Mesenchymal stem cell (in vitro differentiated cells and primary cell): ENCODE measurements at regions not wholly inside any gene's neighbourhood (a gene's known extent, or its start where the extent isn't known, plus 50 kb on each side); places are given as distances from the start of the nearest gene placed in this dataset.
"Not testable (repeated sequence)": the region's sequence is repeated elsewhere in the genome, so short reads cannot be mapped to it uniquely, and the experiment has no call there.

Experiments
- DNase-seq: peaks from one replicate; pipeline ENCODE4 v3.0.0-alpha.2; 2013
- H2AFZ ChIP-seq: one replicate; pipeline ENCODE4 v1.6.1; 2013; ENCODE audit warnings: low read depth, mild to moderate bottlenecking, control low read depth, inconsistent platforms, low read length, moderate library complexity
- H2AK5ac ChIP-seq: 2 replicates; pipeline ENCODE4 v1.6.1; 2013; ENCODE audit warnings: low read length, moderate library complexity, mild to moderate bottlenecking, inconsistent platforms; ENCODE audit not compliant: severe bottlenecking
- H2BK120ac ChIP-seq: one replicate; pipeline ENCODE4 v1.6.1; 2013; ENCODE audit warnings: low read depth, mild to moderate bottlenecking, inconsistent platforms, low read length, moderate library complexity
- H2BK12ac ChIP-seq, 2 experiments: one replicate each; pipeline ENCODE4 v1.6.1; 2013; ENCODE audit warnings: inconsistent platforms in 2 of 2, low read length in 2 of 2, mild to moderate bottlenecking in 2 of 2, moderate library complexity in 2 of 2, control low read depth in 1 of 2
- H2BK15ac ChIP-seq: one replicate; pipeline ENCODE4 v1.6.1; 2013; ENCODE audit warnings: mild to moderate bottlenecking, low read depth, inconsistent platforms; ENCODE audit not compliant: poor library complexity, severe bottlenecking
- H2BK5ac ChIP-seq: 2 replicates; pipeline ENCODE4 v1.6.1; 2013; ENCODE audit warnings: low read depth, mild to moderate bottlenecking, low read length, control low read depth, inconsistent platforms; ENCODE audit not compliant: poor library complexity, severe bottlenecking
- H3K14ac ChIP-seq, 2 experiments: one replicate each; pipeline ENCODE4 v1.6.1; 2013; ENCODE audit warnings: inconsistent platforms in 2 of 2, low read length in 2 of 2, control low read depth in 1 of 2, mild to moderate bottlenecking in 1 of 2, moderate library complexity in 1 of 2
- H3K18ac ChIP-seq, 2 experiments: one replicate each; pipeline ENCODE4 v1.6.1; 2013; ENCODE audit warnings: inconsistent platforms in 2 of 2, low read length in 2 of 2, control low read depth in 1 of 2, low read depth in 1 of 2, mild to moderate bottlenecking in 1 of 2
- H3K23ac ChIP-seq, 2 experiments: one replicate each; pipeline ENCODE4 v1.6.1; 2013; ENCODE audit warnings: inconsistent platforms in 2 of 2, low read length in 2 of 2, mild to moderate bottlenecking in 2 of 2, moderate library complexity in 2 of 2, control low read depth in 1 of 2
- H3K27ac ChIP-seq: 2 replicates; pipeline ENCODE4 v1.5.1; 2013; ENCODE audit warnings: mild to moderate bottlenecking, moderate library complexity, low read length, control low read depth, inconsistent platforms; ENCODE audit not compliant: poor library complexity, severe bottlenecking
- H3K27me3 ChIP-seq, 2 experiments: 2 replicates each; pipeline versions ENCODE4 v1.6.1 to v1.7.0; 2013; ENCODE audit warnings: low read length in 2 of 2, mild to moderate bottlenecking in 2 of 2, moderate library complexity in 2 of 2, control low read depth in 1 of 2, inconsistent platforms in 1 of 2; ENCODE audit not compliant: control insufficient read depth in 1 of 2, insufficient read depth in 1 of 2
- H3K36me3 ChIP-seq, 2 experiments: 2 replicates each; pipeline versions ENCODE4 v1.6.1 to v1.7.0; 2013; ENCODE audit warnings: low read length in 2 of 2, control low read depth in 1 of 2, inconsistent platforms in 1 of 2, low read depth in 1 of 2, mild to moderate bottlenecking in 1 of 2; ENCODE audit not compliant: insufficient read depth in 2 of 2, control insufficient read depth in 1 of 2
- H3K4ac ChIP-seq, 2 experiments: one replicate each; pipeline ENCODE4 v1.6.1; 2013; ENCODE audit warnings: inconsistent platforms in 2 of 2, low read length in 2 of 2, mild to moderate bottlenecking in 2 of 2, moderate library complexity in 2 of 2, control low read depth in 1 of 2, low read depth in 1 of 2
- H3K4me1 ChIP-seq: 2 replicates; pipeline ENCODE4 v1.6.1; 2013; ENCODE audit warnings: low read depth, low read length, control low read depth; ENCODE audit not compliant: control insufficient read depth, insufficient read depth
- H3K4me2 ChIP-seq: 2 replicates; pipeline ENCODE4 v1.6.1; 2013; ENCODE audit warnings: low read length, mild to moderate bottlenecking, inconsistent platforms; ENCODE audit not compliant: poor library complexity, severe bottlenecking
- H3K4me3 ChIP-seq, 2 experiments: 2 replicates each; pipeline versions ENCODE4 v1.5.1 to v1.7.0; 2013; ENCODE audit warnings: low read length in 2 of 2, mild to moderate bottlenecking in 2 of 2, control low read depth in 1 of 2, low read depth in 1 of 2; ENCODE audit not compliant: insufficient read depth in 1 of 2
- H3K79me1 ChIP-seq: replicated peaks from 2 replicates; pipeline ENCODE4 v1.6.1; 2013; ENCODE audit warnings: mild to moderate bottlenecking, control low read depth, low read length, inconsistent platforms; ENCODE audit not compliant: poor library complexity, severe bottlenecking
- H3K9ac ChIP-seq: 2 replicates; pipeline ENCODE4 v1.7.0; 2013; ENCODE audit warnings: mild to moderate bottlenecking, low read length, moderate library complexity
- H3K9me3 ChIP-seq: 2 replicates; pipeline ENCODE4 v1.7.0; 2013; ENCODE audit warnings: mild to moderate bottlenecking, low read length; ENCODE audit not compliant: control insufficient read depth
- H4K8ac ChIP-seq: one replicate; pipeline ENCODE4 v1.6.1; 2013; ENCODE audit warnings: inconsistent platforms, mild to moderate bottlenecking, low read length, moderate library complexity
- H4K91ac ChIP-seq: one replicate; pipeline ENCODE4 v1.6.1; 2013; ENCODE audit warnings: mild to moderate bottlenecking, low read length, inconsistent platforms
- WGBS: methylation state at CpG from one replicate; pipeline ENCODE4 v1.1.7; 2013; ENCODE audit warnings: mixed read lengths; 5-methylcytosine and 5-hydroxymethylcytosine counted together

DNA sequence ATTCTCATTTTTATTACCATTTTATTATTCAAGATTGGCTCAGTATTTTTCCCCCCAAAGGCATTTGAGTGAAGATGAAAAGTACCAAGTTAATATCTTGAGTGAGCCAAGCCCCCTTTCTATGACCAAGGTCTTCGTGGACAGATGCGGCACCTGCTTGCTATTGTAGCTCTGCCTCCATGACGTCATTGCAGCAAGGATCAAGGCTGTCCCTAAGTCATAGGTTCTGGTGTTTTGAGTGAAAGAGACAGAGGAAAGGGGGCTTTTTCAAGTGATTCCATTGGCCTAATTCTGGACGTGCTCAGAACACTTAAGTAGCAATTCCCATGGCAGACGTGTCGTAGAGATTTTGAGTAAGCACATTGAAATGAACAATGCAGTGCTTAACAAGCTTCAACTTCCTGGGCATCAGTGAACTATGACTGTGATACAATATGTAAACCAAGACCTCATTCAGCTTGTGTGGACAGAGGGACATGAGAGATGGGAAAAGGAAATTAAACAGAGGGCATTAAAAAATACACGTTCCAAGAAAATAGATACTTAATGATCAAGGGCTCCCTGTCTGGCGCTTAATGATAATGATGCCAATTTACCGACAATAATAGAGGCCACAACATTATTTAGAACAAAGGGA is 248.7 kb upstream of the NPVF start:
- no peaks in the 10 kb centered on the region for H3K79me1 ChIP-seq
- no peak overlapping the region for H3K18ac ChIP-seq
- no peak overlapping the region for H2AFZ ChIP-seq
- no peaks in the 10 kb centered on the region for H3K9me3 ChIP-seq
- H4K8ac ChIP-seq: no peak overlapping the region
- DNase-seq: no peak
- H3K14ac ChIP-seq: no peak overlapping the region
- H4K91ac ChIP-seq: no peak overlapping the region
- WGBS: 83% methylated on average over 9 of the region's 9 CpGs
- no peak overlapping the region for H3K4me2 ChIP-seq
- H3K4me1 ChIP-seq: no peaks in the 10 kb centered on the region
- H3K27ac ChIP-seq: no peak overlapping the region
- H3K4ac ChIP-seq: no peak overlapping the region
- H3K9ac ChIP-seq: no peak overlapping the region
- no peak overlapping the region for H2AK5ac ChIP-seq
- H3K23ac ChIP-seq: no peak overlapping the region
- H2BK120ac ChIP-seq: no peak overlapping the region
- no peak overlapping the region for H3K4me3 ChIP-seq
- no peak overlapping the region for H2BK5ac ChIP-seq
- peaks cover 4 to 14% of the 10 kb centered on the region in 2 experiments for H3K27me3 ChIP-seq
- H2BK12ac ChIP-seq: no peak overlapping the region
- no peaks in the 10 kb centered on the region for H3K36me3 ChIP-seq
- no peak overlapping the region for H2BK15ac ChIP-seq

DNA sequence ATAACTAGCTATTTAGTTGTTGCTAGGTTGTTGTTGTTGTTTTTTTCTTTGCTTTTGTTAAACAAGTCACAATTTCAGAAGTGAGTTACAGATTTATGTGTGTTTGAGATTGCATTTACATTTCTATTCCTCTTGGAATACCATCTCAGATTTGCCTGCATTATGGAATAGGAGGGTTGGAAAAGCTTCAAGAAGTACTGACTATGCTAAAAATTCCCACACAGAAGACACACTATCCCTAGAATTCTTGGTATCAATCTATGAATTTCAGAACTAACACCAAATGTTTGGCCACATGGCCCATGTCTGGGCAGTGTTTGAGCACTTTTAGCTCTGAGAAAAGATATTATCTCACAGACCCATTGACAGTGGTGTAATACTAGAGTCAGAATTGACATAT is 249.9 kb upstream of the NPVF start:
- H3K4me1 ChIP-seq, H4K8ac ChIP-seq, H3K79me1 ChIP-seq, H2AFZ ChIP-seq, H4K91ac ChIP-seq, H2AK5ac ChIP-seq, H3K9ac ChIP-seq, H2BK12ac ChIP-seq, H3K4me2 ChIP-seq, H3K9me3 ChIP-seq, H3K4me3 ChIP-seq, H3K4ac ChIP-seq, H3K14ac ChIP-seq, H2BK120ac ChIP-seq, H2BK5ac ChIP-seq, H3K23ac ChIP-seq, H3K27ac ChIP-seq, H3K36me3 ChIP-seq, H2BK15ac ChIP-seq, H3K18ac ChIP-seq, DNase-seq: not testable (repeated sequence)
- H3K27me3 ChIP-seq: peaks cover 5 to 10% of the 10 kb centered on the region in 2 experiments

DNA sequence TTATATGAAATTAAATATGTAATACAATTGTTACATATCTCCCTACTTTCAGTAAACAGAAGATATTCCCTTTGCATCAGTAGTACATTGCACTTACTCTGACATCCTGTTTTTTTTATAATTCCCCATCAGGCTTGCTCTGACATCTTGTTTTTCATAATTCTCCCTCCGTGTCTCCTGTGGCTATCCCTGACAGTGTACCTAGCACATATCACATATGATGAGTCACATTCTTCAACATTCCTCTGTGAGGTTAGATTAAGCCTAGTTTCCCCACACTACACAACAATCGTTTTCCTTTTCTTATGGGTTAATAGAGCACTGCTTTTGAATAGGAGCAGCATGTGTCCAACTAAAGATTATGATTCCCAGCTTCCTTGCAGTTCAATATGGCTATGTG is 250.6 kb upstream of the NPVF start:
- Histone ChIP-seq H3K27ac (no peak overlapping the region), H2BK15ac (no peak overlapping the region), H3K14ac (no peak overlapping the region), H3K4me2 (no peak overlapping the region), H2BK120ac (no peak overlapping the region), H3K36me3 (no peaks in the 10 kb centered on the region), H2AFZ (no peak overlapping the region), H2BK12ac (no peak overlapping the region), H4K8ac (no peak overlapping the region), H3K27me3 (peaks cover 3 to 4% of the 10 kb centered on the region in 2 experiments), H3K4ac (no peak overlapping the region), H3K4me1 (no peaks in the 10 kb centered on the region), H3K79me1 (no peaks in the 10 kb centered on the region), H2AK5ac (no peak overlapping the region), H3K9ac (no peak overlapping the region), H2BK5ac (no peak overlapping the region), H4K91ac (no peak overlapping the region), H3K4me3 (no peak overlapping the region), H3K23ac (no peak overlapping the region), H3K9me3 (no peaks in the 10 kb centered on the region), H3K18ac (no peak overlapping the region)
- 32% methylated on average over 1 of the region's 2 CpGs for WGBS
- no peak for DNase-seq

DNA sequence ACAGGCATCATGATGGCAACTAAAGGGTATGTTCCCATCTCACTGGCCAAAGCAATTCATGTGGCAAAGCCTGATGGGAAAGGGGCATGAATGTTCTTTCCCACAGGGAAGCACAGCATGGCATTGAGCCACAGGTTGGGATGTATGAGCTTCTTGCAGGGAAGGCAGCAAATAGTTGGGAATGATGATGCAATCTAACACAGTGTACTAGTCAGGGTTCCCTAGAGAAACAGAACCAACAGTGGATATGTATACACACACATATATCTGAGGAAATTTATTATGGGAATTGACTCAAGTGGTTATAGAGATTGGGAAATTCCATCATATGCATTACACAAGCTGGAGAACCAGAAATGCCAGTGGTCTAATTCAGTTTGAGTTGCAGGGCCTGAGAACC is 253.6 kb upstream of the NPVF start:
- no peaks in the 10 kb centered on the region for H3K79me1 ChIP-seq

More for the DNA sequence above, 253.6 kb upstream of the NPVF start:
- no peak overlapping the region for H2BK12ac ChIP-seq
- no peaks in the 10 kb centered on the region for H3K4me1 ChIP-seq
- H3K14ac ChIP-seq: no peak overlapping the region
- no peak overlapping the region for H2BK5ac ChIP-seq
- peak; percentile 63 for DNase-seq
- no peak overlapping the region for H2BK15ac ChIP-seq
- no peaks in the 10 kb centered on the region for H3K36me3 ChIP-seq
- no peak overlapping the region for H2BK120ac ChIP-seq
- no peak overlapping the region for H4K8ac ChIP-seq
- H3K9me3 ChIP-seq: no peaks in the 10 kb centered on the region
- H4K91ac ChIP-seq: no peak overlapping the region
- H2AK5ac ChIP-seq: no peak overlapping the region
- H3K23ac ChIP-seq: no peak overlapping the region
- H3K4me2 ChIP-seq: no peak overlapping the region
- no peak overlapping the region for H3K4me3 ChIP-seq
- no peak overlapping the region for H3K27ac ChIP-seq
- H3K18ac ChIP-seq: no peak overlapping the region
- H2AFZ ChIP-seq: no peak overlapping the region
- H3K9ac ChIP-seq: no peak overlapping the region
- peaks cover 1 to 3% of the 10 kb centered on the region in 2 experiments for H3K27me3 ChIP-seq
- no peak overlapping the region for H3K4ac ChIP-seq
